ENCODE measurements at regions not wholly inside any gene's neighbourhood (a gene's known extent, or its start where the extent isn't known, plus 50 kb on each side); places are given as distances from the start of the nearest gene placed in this dataset.
A peak's percentile ranks its signal among the peaks of the same experiment; 100 is the strongest.

DNA sequence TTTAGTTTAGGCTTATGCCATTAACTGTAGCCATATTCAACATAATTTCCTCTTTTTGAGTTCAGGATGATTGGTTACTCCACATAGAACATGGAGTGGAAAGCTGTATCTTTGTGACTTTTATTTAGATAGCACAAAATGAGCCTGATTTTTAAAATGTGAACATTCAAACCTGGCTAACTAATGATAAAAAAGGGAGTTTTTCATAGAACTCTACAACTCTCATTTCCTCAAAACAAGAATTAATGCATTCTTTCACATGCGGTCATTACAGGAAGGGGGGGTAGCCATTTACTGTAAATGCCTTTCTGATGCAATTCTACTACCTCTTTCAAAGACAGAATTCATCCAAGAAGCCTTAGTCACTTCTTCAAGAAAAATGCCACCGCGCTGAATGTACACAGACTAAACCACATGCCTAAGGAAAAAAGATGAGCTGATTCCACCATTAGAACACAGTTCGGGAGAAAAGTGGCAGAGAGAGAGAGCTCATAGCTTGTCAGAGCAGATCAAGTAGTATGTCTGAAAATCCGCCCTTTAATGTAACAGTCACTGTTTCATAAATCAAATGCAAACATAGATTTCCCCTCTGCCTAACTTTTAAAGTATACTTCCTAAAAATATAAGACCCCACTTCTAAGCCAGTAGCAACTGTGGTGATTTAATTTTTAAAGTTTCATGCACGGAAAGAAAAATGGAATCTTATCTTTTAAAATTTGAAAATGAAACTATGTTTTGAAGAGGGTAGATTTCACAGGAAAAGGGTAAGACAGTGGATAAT, 226.4 kb upstream of the KLF14 start:
- no peak overlapping the region for H2AFZ ChIP-seq (ENCODE audit: insufficient read depth, low read depth, low read length, poor library complexity, severe bottlenecking)
- H4K20me1 ChIP-seq (ENCODE audit: insufficient read depth, low read length) = no peaks in the 10 kb centered on the region
- Mint-ChIP-seq H3K9me3 (peaks cover 0 to 2% (median 0%) of the 10 kb centered on the region in 7 donors), H3K27ac (peak overlapping the region; percentile 95 to 99 (median 97)), H3K4me1 (peaks cover 72% of the 10 kb centered on the region), H3K27me3 (ENCODE audit: low read depth in 3 of 3) (peaks cover 0 to 1% (median 0%) of the 10 kb centered on the region in 3 donors), H3K36me3 (peaks cover 20 to 31% of the 10 kb centered on the region in 2 donors), H3K4me3 (peak overlapping the region; percentile 79 to 80)
- peak overlapping the region in 2 of 3 experiments; percentile 40 to 46 for H3K4me3 ChIP-seq (replicated peaks in 1 of 3; ENCODE audit: low read depth in 2 of 3, low read length in 3 of 3)
- intact Hi-C loops (cut with micrococcal nuclease) = loop anchor here (2.0 to 10.0 kb wide), 5 partner anchors 48 to 58 kb away; no protein-coding TSS in a partner anchor
- DNase-seq = peak; percentile 90 to 96 (median 96)
- no peaks in the 10 kb centered on the region for H3K27me3 ChIP-seq (ENCODE audit: control insufficient read depth in 2 of 2, insufficient read depth in 2 of 2, low read length in 2 of 2)
- H3K4me1 ChIP-seq (ENCODE audit: control insufficient read depth in 1 of 2, insufficient read depth in 2 of 2, low read length in 2 of 2) = peaks cover 48 to 74% of the 10 kb centered on the region in 2 donors
- H3K79me2 ChIP-seq (ENCODE audit: insufficient read depth, low read length) = peaks cover 2% of the 10 kb centered on the region
- peak overlapping the region; percentile 82 to 95 for H3K27ac ChIP-seq (ENCODE audit: low read depth in 1 of 2, low read length in 2 of 2)
- 0% methylated on average over 2 of the region's 6 CpGs for whole genome bisulfite sequencing (ENCODE audit: insufficient coverage)
- H3K9ac ChIP-seq (ENCODE audit: insufficient read depth, low read length, poor library complexity, severe bottlenecking) = peak overlapping the region; percentile 71
- H3K9me3 ChIP-seq (replicated peaks in 1 of 2; ENCODE audit: control insufficient read depth in 1 of 2, insufficient read depth in 1 of 2, low read length in 2 of 2) = no peaks in the 10 kb centered on the region
- TF ChIP-seq, protein P1, sequence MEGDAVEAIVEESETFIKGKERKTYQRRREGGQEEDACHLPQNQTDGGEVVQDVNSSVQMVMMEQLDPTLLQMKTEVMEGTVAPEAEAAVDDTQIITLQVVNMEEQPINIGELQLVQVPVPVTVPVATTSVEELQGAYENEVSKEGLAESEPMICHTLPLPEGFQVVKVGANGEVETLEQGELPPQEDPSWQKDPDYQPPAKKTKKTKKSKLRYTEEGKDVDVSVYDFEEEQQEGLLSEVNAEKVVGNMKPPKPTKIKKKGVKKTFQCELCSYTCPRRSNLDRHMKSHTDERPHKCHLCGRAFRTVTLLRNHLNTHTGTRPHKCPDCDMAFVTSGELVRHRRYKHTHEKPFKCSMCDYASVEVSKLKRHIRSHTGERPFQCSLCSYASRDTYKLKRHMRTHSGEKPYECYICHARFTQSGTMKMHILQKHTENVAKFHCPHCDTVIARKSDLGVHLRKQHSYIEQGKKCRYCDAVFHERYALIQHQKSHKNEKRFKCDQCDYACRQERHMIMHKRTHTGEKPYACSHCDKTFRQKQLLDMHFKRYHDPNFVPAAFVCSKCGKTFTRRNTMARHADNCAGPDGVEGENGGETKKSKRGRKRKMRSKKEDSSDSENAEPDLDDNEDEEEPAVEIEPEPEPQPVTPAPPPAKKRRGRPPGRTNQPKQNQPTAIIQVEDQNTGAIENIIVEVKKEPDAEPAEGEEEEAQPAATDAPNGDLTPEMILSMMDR (IDR thresholded peaks at IDR 0.05) = no peak
- H3K4me2 ChIP-seq (replicated peaks; ENCODE audit: extremely low read depth, low read length, poor library complexity, severe bottlenecking) = peak overlapping the region; percentile 48
- no peaks in the 10 kb centered on the region for H3K36me3 ChIP-seq (replicated peaks in 1 of 2; ENCODE audit: control insufficient read depth in 1 of 2, insufficient read depth in 2 of 2, low read length in 2 of 2)

GRCh38 chr7:130961128-130961601, 227.2 kb upstream of the KLF14 start:
- peaks cover 48 to 74% of the 10 kb centered on the region in 2 donors for H3K4me1 ChIP-seq (ENCODE audit: control insufficient read depth in 1 of 2, insufficient read depth in 2 of 2, low read length in 2 of 2)
- no CpG with 5 or more reads among the region's 9 CpGs for WGBS (ENCODE audit: insufficient coverage)
- Mint-ChIP-seq H3K4me3 (peak overlapping the region; percentile 79 to 80), H3K4me1 (peaks cover 71% of the 10 kb centered on the region), H3K27me3 (ENCODE audit: low read depth in 3 of 3) (peaks cover 0 to 1% (median 0%) of the 10 kb centered on the region in 3 donors), H3K36me3 (peaks cover 25 to 29% of the 10 kb centered on the region in 2 donors), H3K27ac (peak overlapping the region; percentile 95 to 99 (median 97)), H3K9me3 (peaks cover 0 to 2% (median 0%) of the 10 kb centered on the region in 7 donors)
- TF ChIP-seq, protein P1 (IDR thresholded peaks at IDR 0.05) = no peak
- peaks cover 0 to 4% of the 10 kb centered on the region in 2 donors for H3K36me3 ChIP-seq (replicated peaks in 1 of 2; ENCODE audit: control insufficient read depth in 1 of 2, insufficient read depth in 2 of 2, low read length in 2 of 2)
- peaks cover 2% of the 10 kb centered on the region for H3K79me2 ChIP-seq (ENCODE audit: insufficient read depth, low read length)
- peak overlapping the region; percentile 72 to 95 for H3K27ac ChIP-seq (ENCODE audit: low read depth in 1 of 2, low read length in 2 of 2)
- H2AFZ ChIP-seq (ENCODE audit: insufficient read depth, low read depth, low read length, poor library complexity, severe bottlenecking) = no peak overlapping the region
- H3K9me3 ChIP-seq (replicated peaks in 1 of 2; ENCODE audit: control insufficient read depth in 1 of 2, insufficient read depth in 1 of 2, low read length in 2 of 2) = no peaks in the 10 kb centered on the region
- DNase-seq = peak; percentile 48 to 92 (median 85)
- no peaks in the 10 kb centered on the region for H4K20me1 ChIP-seq (ENCODE audit: insufficient read depth, low read length)
- peak overlapping the region; percentile 48 for H3K4me2 ChIP-seq (replicated peaks; ENCODE audit: extremely low read depth, low read length, poor library complexity, severe bottlenecking)
- H3K4me3 ChIP-seq (replicated peaks in 1 of 3; ENCODE audit: low read depth in 2 of 3, low read length in 3 of 3) = peak overlapping the region in 2 of 3 experiments; percentile 40 to 46
- peak overlapping the region; percentile 71 for H3K9ac ChIP-seq (ENCODE audit: insufficient read depth, low read length, poor library complexity, severe bottlenecking)
- intact Hi-C loops (cut with micrococcal nuclease) = loop anchor here (2.0 to 10.0 kb wide), 5 partner anchors 48 to 59 kb away; no protein-coding TSS in a partner anchor
- no peaks in the 10 kb centered on the region for H3K27me3 ChIP-seq (ENCODE audit: control insufficient read depth in 2 of 2, insufficient read depth in 2 of 2, low read length in 2 of 2)

All from CD14-positive monocyte (primary cell).